ENCODE measurements at regions not wholly inside any gene's neighbourhood (a gene's known extent, or its start where the extent isn't known, plus 50 kb on each side); places are given as distances from the start of the nearest gene placed in this dataset.

DNA sequence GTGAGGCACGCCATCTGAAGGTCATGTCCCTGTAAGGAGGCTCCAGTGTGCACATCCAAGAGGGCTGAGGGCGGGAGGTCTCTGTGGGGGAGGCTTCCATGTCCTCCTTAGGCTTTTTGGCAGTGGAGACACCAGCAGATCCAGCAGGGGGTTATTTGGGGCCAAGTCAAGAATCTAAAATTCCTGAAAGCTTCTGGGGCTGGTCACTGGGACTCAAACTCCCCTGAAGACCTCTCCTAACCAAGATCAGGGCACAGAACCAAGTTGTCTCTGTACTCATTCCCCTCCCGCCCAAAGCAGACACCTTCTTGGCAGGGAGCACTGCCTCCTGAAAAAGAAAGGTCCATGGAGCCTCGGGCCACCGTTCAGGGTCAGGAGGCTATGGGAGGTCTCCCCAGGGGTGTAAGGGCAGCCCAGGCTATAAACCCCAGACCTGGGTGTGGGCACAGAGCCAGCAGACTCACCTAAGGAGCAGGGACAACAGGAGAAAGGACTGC lies 127.4 kb upstream of the ADRA1B start:
- Histone ChIP-seq H3K4me3 (replicated peaks in 1 of 3; ENCODE audit: insufficient read depth in 1 of 3, low read depth in 1 of 3, low read length in 3 of 3) (no peak overlapping the region), H3K9ac (replicated peaks; ENCODE audit: extremely low read depth, insufficient read depth, low read length) (no peak overlapping the region), H3K36me3 (ENCODE audit: control insufficient read depth in 2 of 2, extremely low read depth in 1 of 2, insufficient read depth in 2 of 2, low read length in 2 of 2) (no peaks in the 10 kb centered on the region), H3K9me3 (replicated peaks; ENCODE audit: control insufficient read depth, insufficient read depth, low read length) (no peaks in the 10 kb centered on the region), H3K9me1 (replicated peaks; ENCODE audit: control insufficient read depth, extremely low read depth, insufficient read depth, low read length) (no peaks in the 10 kb centered on the region), H4K20me1 (replicated peaks; ENCODE audit: control insufficient read depth, extremely low read depth, insufficient read depth, low read length) (no peaks in the 10 kb centered on the region), H3K27ac (ENCODE audit: insufficient read depth, low read depth, low read length) (no peak overlapping the region), H3K4me1 (ENCODE audit: control insufficient read depth, extremely low read depth, insufficient read depth, low read length) (no peaks in the 10 kb centered on the region), H3K4me2 (ENCODE audit: insufficient read depth, low read length) (no peak overlapping the region), H3K27me3 (ENCODE audit: control insufficient read depth in 2 of 2, insufficient read depth in 2 of 2, low read length in 2 of 2) (no peaks in the 10 kb centered on the region), H3K79me2 (ENCODE audit: control insufficient read depth, insufficient read depth, low read length) (no peaks in the 10 kb centered on the region), H2AFZ (ENCODE audit: low read depth, low read length) (no peak overlapping the region)
- intact Hi-C loops (cut with micrococcal nuclease) (no loop called here), dilution Hi-C loops (cut with MboI; ENCODE audit: extremely low pct_ligation_motif_present, low sequenced_read_pairs) (no loop called here)
- DNase-seq (ENCODE audit: low read depth, low spot score) = no peak
- BruUV-seq (replicated peaks) = no TSS peak
- TF ChIP-seq EZH2 (IDR thresholded peaks at IDR 0.05; ENCODE audit: borderline replicate concordance, low read depth, low read length, severe bottlenecking) = no peak
- no peak for TF ChIP-seq MYC (IDR thresholded peaks at IDR 0.05; ENCODE audit: low read depth, low read length)
- TF ChIP-seq, protein P1, sequence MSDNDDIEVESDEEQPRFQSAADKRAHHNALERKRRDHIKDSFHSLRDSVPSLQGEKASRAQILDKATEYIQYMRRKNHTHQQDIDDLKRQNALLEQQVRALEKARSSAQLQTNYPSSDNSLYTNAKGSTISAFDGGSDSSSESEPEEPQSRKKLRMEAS (IDR thresholded peaks at IDR 0.05; ENCODE audit: insufficient read depth, insufficient read length) = no peak
- no peak for TF ChIP-seq POLR2AphosphoS5 (IDR thresholded peaks at IDR 0.05; ENCODE audit: insufficient read depth, low read depth, low read length)
- no peak for TF ChIP-seq POLR2A (IDR thresholded peaks at IDR 0.05; ENCODE audit: low read depth, low read length)
- TF ChIP-seq FOS (IDR thresholded peaks at IDR 0.05; ENCODE audit: borderline replicate concordance, insufficient read depth, low read length) = no peak
- no peak for TF ChIP-seq JUN (IDR thresholded peaks at IDR 0.05; ENCODE audit: borderline replicate concordance, insufficient read depth, insufficient read length, low read depth)
- TF ChIP-seq, protein P2, sequence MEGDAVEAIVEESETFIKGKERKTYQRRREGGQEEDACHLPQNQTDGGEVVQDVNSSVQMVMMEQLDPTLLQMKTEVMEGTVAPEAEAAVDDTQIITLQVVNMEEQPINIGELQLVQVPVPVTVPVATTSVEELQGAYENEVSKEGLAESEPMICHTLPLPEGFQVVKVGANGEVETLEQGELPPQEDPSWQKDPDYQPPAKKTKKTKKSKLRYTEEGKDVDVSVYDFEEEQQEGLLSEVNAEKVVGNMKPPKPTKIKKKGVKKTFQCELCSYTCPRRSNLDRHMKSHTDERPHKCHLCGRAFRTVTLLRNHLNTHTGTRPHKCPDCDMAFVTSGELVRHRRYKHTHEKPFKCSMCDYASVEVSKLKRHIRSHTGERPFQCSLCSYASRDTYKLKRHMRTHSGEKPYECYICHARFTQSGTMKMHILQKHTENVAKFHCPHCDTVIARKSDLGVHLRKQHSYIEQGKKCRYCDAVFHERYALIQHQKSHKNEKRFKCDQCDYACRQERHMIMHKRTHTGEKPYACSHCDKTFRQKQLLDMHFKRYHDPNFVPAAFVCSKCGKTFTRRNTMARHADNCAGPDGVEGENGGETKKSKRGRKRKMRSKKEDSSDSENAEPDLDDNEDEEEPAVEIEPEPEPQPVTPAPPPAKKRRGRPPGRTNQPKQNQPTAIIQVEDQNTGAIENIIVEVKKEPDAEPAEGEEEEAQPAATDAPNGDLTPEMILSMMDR (IDR thresholded peaks at IDR 0.05; ENCODE audit: extremely low read depth in 1 of 2, insufficient read depth in 1 of 2, low read depth in 1 of 2, low read length in 2 of 2) = no peak
- TF ChIP-seq GATA2 (IDR thresholded peaks at IDR 0.05; ENCODE audit: insufficient read depth, insufficient read length, low read depth, low read length) = no peak
- CTCF ChIA-PET = no interaction called here
- POLR2A ChIA-PET = no interaction called here
- FAIRE-seq = no peak
